ENCODE measurements at regions not wholly inside any gene's neighbourhood (a gene's known extent, or its start where the extent isn't known, plus 50 kb on each side); places are given as distances from the start of the nearest gene placed in this dataset.
A peak's percentile ranks its signal among the peaks of the same experiment; 100 is the strongest.

GRCh38 chr2:161729-162128 is 102.1 kb downstream of the SH3YL1 start:
- H3K9me3 ChIP-seq (ENCODE audit: insufficient read depth, low read depth, low read length): no peaks in the 10 kb centered on the region
- peaks cover 24% of the 10 kb centered on the region for H3K4me1 ChIP-seq (ENCODE audit: insufficient read depth, low read length, poor library complexity, severe bottlenecking)
- no peak overlapping the region for H2AFZ ChIP-seq (ENCODE audit: low read length)
- H3K27me3 ChIP-seq (ENCODE audit: insufficient read depth, low read length, poor library complexity, severe bottlenecking): no peaks in the 10 kb centered on the region
- H3F3A ChIP-seq (ENCODE audit: low read depth): no peaks in the 10 kb centered on the region
- H3K4me2 ChIP-seq (ENCODE audit: low read depth, low read length, poor library complexity, severe bottlenecking): no peak overlapping the region
- TF ChIP-seq CTCF (conservative IDR thresholded peaks at IDR 0.05; ENCODE audit: low read length) (peak; percentile 16; the same call in 1 of the 2 replicates), EZH2phosphoT487 (IDR thresholded peaks at IDR 0.05; ENCODE audit: borderline replicate concordance) (no peak)
- no peaks in the 10 kb centered on the region for H4K20me1 ChIP-seq (ENCODE audit: insufficient read depth, low read length, poor library complexity, severe bottlenecking)
- H3K9ac ChIP-seq (ENCODE audit: low read depth, low read length, poor library complexity, severe bottlenecking): no peak overlapping the region
- H3K79me2 ChIP-seq (ENCODE audit: insufficient read depth, low read length): no peaks in the 10 kb centered on the region
- no peak overlapping the region for H3K4me3 ChIP-seq (ENCODE audit: low read length, poor library complexity, severe bottlenecking)
- H3K36me3 ChIP-seq (ENCODE audit: insufficient read depth, low read length): no peaks in the 10 kb centered on the region
- no peaks in the 10 kb centered on the region for H3K9me2 ChIP-seq (replicated peaks; ENCODE audit: low read depth, low read length)

DNA sequence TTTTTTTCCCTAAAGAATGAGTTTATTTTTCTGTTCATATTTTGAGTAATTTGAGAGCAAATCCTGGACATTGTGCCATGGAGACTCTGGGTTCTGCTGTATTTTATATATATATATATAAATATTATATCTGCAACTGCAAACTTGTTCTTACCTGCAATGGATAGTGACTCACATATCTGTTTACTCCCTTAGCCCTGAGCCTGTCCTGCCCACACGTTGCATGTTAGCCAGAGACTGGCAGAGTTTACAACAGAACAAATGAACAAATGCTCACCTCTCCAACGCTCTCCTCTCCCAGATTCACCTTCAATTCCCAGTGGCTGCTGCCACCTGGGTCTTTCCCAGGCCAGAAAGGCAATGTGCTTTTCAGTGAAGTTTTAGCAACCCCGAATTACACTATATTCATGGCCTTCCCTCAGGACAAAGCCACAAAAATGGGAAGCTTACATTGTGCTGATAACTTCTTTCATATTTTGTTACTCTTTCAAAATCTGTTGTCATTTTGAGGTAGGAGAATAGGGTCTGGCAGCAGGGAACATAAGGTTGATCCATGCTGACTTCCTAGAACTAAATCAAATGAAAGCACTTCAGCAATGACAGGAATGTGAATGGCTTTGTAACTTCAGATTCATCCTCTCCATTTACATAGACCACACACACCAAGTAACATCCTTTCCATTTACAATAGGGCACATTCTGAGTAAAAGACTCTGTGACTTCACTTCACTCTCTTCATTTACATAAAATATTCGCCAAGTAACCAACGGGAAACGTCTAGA is 105.4 kb upstream of the FAM110C start:
- Histone ChIP-seq H3K9me3 (ENCODE audit: insufficient read depth, low read depth, low read length) (no peaks in the 10 kb centered on the region), H3K4me3 (ENCODE audit: low read length, poor library complexity, severe bottlenecking) (no peak overlapping the region), H3K9ac (ENCODE audit: low read depth, low read length, poor library complexity, severe bottlenecking) (no peak overlapping the region)

DNA sequence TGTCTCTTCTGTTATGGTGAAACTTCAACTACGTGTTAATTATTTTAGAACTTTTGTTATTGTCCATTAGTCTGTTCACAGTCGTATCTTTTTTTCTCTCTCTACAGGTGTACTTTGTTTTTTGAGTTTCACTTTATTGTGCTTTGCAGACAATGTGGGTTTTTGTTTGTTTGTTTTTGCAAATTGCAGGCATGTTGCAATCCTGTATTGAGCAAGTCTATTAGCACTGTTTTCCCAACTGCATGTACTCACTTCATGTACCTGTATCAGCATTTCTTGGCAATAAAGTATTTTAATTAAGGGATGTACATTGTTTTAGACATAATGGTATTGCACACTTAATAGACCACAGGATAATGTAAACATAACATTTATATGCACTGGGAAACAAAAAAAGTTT is 99.1 kb upstream of the FAM110C start:
- H2AFZ ChIP-seq (ENCODE audit: low read length): no peak overlapping the region
- TF ChIP-seq CTCF (conservative IDR thresholded peaks at IDR 0.05; ENCODE audit: low read length) (no peak), EZH2phosphoT487 (IDR thresholded peaks at IDR 0.05; ENCODE audit: borderline replicate concordance) (no peak)
- no peaks in the 10 kb centered on the region for H3K79me2 ChIP-seq (ENCODE audit: insufficient read depth, low read length)
- peaks cover 12% of the 10 kb centered on the region for H3K4me1 ChIP-seq (ENCODE audit: insufficient read depth, low read length, poor library complexity, severe bottlenecking)
- no peaks in the 10 kb centered on the region for H3F3A ChIP-seq (ENCODE audit: low read depth)
- no peaks in the 10 kb centered on the region for H3K9me2 ChIP-seq (replicated peaks; ENCODE audit: low read depth, low read length)
- no peak overlapping the region for H3K4me2 ChIP-seq (ENCODE audit: low read depth, low read length, poor library complexity, severe bottlenecking)
- H3K9ac ChIP-seq (ENCODE audit: low read depth, low read length, poor library complexity, severe bottlenecking): no peak overlapping the region
- no peak overlapping the region for H3K4me3 ChIP-seq (ENCODE audit: low read length, poor library complexity, severe bottlenecking)
- no peaks in the 10 kb centered on the region for H4K20me1 ChIP-seq (ENCODE audit: insufficient read depth, low read length, poor library complexity, severe bottlenecking)
- H3K36me3 ChIP-seq (ENCODE audit: insufficient read depth, low read length): no peaks in the 10 kb centered on the region
- no peaks in the 10 kb centered on the region for H3K9me3 ChIP-seq (ENCODE audit: insufficient read depth, low read depth, low read length)
- no peaks in the 10 kb centered on the region for H3K27me3 ChIP-seq (ENCODE audit: insufficient read depth, low read length, poor library complexity, severe bottlenecking)

More for the DNA sequence above, 105.4 kb upstream of the FAM110C start:
- no peaks in the 10 kb centered on the region for H3F3A ChIP-seq (ENCODE audit: low read depth)
- no peaks in the 10 kb centered on the region for H3K27me3 ChIP-seq (ENCODE audit: insufficient read depth, low read length, poor library complexity, severe bottlenecking)
- no peak for TF ChIP-seq CTCF (conservative IDR thresholded peaks at IDR 0.05; ENCODE audit: low read length)
- no peak for TF ChIP-seq EZH2phosphoT487 (IDR thresholded peaks at IDR 0.05; ENCODE audit: borderline replicate concordance)
- H3K4me1 ChIP-seq (ENCODE audit: insufficient read depth, low read length, poor library complexity, severe bottlenecking): peaks cover 11% of the 10 kb centered on the region
- no peaks in the 10 kb centered on the region for H3K9me2 ChIP-seq (replicated peaks; ENCODE audit: low read depth, low read length)
- no peak overlapping the region for H2AFZ ChIP-seq (ENCODE audit: low read length)
- no peak overlapping the region for H3K4me2 ChIP-seq (ENCODE audit: low read depth, low read length, poor library complexity, severe bottlenecking)
- H3K79me2 ChIP-seq (ENCODE audit: insufficient read depth, low read length): no peaks in the 10 kb centered on the region
- H4K20me1 ChIP-seq (ENCODE audit: insufficient read depth, low read length, poor library complexity, severe bottlenecking): no peaks in the 10 kb centered on the region
- no peaks in the 10 kb centered on the region for H3K36me3 ChIP-seq (ENCODE audit: insufficient read depth, low read length)
